IPS-18a (cell line): ENCODE measurements at regions not wholly inside any gene's neighbourhood (a gene's known extent, or its start where the extent isn't known, plus 50 kb on each side); places are given as distances from the start of the nearest gene placed in this dataset.

Experiments
- H3K27ac ChIP-seq: one replicate; pipeline ENCODE4 v1.5.1; 2013; ENCODE audit warnings: low read length
- H3K27me3 ChIP-seq: one replicate; pipeline ENCODE4 v1.6.1; 2013; ENCODE audit warnings: mild to moderate bottlenecking, low read length; ENCODE audit not compliant: control insufficient read depth, insufficient read depth
- H3K36me3 ChIP-seq: one replicate; pipeline ENCODE4 v1.6.1; 2013; ENCODE audit warnings: low read depth, low read length; ENCODE audit not compliant: control insufficient read depth
- H3K4me1 ChIP-seq: one replicate; pipeline ENCODE4 v1.6.1; 2013; ENCODE audit warnings: low read depth, low read length; ENCODE audit not compliant: control insufficient read depth
- H3K4me3 ChIP-seq: one replicate; pipeline ENCODE4 v1.5.1; 2013; ENCODE audit warnings: low read length
- H3K9ac ChIP-seq: one replicate; pipeline ENCODE4 v1.6.1; 2013; ENCODE audit warnings: mild to moderate bottlenecking, low read length, moderate library complexity
- H3K9me3 ChIP-seq: one replicate; pipeline ENCODE4 v1.6.1; 2013; ENCODE audit warnings: low read depth, low read length; ENCODE audit not compliant: control insufficient read depth

DNA sequence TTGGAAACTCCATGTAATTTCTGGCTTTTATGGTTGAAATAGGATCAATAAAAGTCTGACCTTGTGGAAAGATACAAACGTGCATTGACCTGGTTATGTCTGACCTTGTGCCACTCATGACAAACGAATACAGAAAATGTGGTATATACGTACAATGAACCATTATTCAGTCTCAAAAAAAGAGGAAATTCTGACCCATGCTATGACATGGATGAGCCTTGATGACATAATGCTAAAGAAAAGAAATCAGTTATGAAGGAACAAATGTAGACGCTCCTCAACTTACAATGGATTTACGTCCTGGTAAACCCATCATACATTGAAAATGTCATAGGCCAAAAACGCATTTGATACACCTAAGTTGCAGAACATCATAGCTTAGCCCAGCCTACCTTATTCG is 309.7 kb upstream of the SULF2 start:
- H3K4me1 ChIP-seq, result no peaks in the 10 kb centered on the region
- H3K9me3 ChIP-seq, result no peaks in the 10 kb centered on the region
- H3K9ac ChIP-seq, result no peak overlapping the region
- no peaks in the 10 kb centered on the region for H3K36me3 ChIP-seq
- H3K4me3 ChIP-seq, result no peak overlapping the region
- no peaks in the 10 kb centered on the region for H3K27me3 ChIP-seq
- no peak overlapping the region for H3K27ac ChIP-seq

DNA sequence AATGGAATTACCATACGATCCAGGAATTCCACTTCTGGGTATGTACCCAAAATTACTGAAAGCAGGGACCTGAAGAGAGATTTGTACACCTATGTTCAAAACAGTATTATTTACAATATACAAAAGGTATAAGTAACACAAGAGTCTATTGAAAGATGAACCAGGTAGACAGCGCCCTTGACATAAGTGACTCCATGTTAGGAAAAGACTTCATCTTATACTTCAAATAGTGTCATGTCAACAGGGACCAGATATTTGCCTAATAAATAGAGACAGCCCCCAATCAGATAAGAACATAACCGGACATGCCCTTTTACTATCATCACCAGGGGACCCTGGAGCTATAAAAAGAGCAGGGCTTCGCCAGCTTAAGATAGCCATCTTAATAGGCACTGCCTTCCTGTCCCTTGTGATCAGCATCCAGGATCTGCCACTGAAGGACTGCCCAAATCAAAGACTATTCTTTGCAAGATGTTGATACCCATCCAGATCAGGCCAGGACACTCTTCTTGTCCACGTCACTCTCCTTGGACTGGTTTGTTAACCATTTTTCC is 309.0 kb upstream of the SULF2 start:
- Histone ChIP-seq H3K9me3 (no peaks in the 10 kb centered on the region), H3K9ac (no peak overlapping the region), H3K4me3 (no peak overlapping the region), H3K36me3 (no peaks in the 10 kb centered on the region), H3K27me3 (no peaks in the 10 kb centered on the region), H3K27ac (no peak overlapping the region), H3K4me1 (no peaks in the 10 kb centered on the region)

DNA sequence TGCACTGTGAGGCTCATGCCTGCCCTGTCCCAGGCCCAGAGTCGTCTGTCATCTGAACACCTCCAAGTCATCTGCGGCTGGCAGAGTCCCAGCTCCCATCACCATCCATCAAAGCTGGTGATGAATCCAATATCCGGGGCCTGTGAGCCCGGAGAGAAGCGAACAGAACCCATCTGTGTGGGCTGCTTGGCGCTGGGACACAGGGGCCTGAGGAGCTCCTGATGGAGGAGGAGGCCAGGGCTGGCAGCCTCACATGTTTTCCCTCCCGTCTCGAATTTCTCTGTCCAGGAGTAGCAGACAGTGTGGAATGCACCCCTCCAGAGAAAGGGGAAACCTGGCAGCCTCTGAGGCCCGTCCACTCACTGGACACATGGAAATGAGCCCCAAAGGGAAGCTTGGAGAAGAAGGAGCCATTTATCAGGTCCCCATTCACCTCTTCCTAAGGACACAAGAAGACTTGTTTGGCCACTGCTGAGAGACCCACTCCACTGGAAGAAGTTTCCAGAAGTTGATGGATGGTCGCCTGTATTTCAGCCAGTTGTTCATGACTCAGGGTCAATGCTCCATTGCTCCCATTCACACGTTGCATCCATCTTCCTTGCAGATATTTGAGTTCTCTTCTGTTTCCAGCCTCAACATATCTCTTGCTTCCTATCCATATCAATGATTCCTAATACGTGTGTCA is 307.5 kb upstream of the SULF2 start:
- Histone ChIP-seq H3K9ac (no peak overlapping the region), H3K27me3 (no peaks in the 10 kb centered on the region), H3K27ac (no peak overlapping the region), H3K4me1 (no peaks in the 10 kb centered on the region), H3K36me3 (no peaks in the 10 kb centered on the region), H3K9me3 (no peaks in the 10 kb centered on the region), H3K4me3 (no peak overlapping the region)

DNA sequence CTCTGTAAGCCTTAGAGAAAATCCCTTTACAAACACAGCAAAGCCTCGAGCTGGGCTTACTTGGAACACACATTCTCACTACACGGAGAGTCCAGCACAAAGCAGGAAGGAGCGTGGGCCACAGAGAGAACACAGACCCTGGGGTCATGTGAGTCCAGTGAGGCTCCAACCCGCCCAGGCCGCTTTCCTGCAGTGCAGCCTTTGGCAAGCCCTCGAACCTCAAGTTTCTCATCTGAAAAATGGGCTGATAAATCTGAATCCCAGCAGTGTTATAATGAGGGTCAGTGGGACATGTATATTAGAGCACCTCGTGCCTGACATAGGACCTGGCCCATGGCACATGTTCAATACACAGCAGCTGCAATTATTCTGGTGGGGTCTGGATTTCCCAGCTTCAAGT is 305.5 kb upstream of the SULF2 start:
- H3K9ac ChIP-seq, result no peak overlapping the region
- no peaks in the 10 kb centered on the region for H3K27me3 ChIP-seq
- no peak overlapping the region for H3K27ac ChIP-seq
- H3K4me1 ChIP-seq, result no peaks in the 10 kb centered on the region
- no peaks in the 10 kb centered on the region for H3K9me3 ChIP-seq
- no peaks in the 10 kb centered on the region for H3K36me3 ChIP-seq
- no peak overlapping the region for H3K4me3 ChIP-seq

DNA sequence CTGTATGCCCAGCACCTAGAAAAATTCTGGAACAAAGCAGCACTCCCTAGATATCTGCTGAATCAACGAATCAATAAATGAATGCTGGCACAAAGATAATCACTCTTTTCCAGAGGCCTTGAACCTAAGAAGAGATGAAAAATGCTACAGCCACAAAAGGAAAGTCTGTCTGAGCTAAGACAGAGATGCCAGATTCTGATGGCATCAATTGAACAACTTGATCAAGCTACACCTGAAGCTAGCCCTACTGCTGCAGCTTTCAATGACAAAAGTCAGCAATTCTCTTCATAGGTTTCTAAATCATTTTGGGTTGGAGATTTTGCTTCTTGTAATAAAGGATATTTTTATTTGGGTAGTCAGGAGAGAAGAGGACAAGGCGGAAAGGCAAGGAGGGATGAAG is 305.0 kb upstream of the SULF2 start:
- H3K9ac ChIP-seq, result no peak overlapping the region
- H3K9me3 ChIP-seq, result no peaks in the 10 kb centered on the region
- no peaks in the 10 kb centered on the region for H3K27me3 ChIP-seq

DNA sequence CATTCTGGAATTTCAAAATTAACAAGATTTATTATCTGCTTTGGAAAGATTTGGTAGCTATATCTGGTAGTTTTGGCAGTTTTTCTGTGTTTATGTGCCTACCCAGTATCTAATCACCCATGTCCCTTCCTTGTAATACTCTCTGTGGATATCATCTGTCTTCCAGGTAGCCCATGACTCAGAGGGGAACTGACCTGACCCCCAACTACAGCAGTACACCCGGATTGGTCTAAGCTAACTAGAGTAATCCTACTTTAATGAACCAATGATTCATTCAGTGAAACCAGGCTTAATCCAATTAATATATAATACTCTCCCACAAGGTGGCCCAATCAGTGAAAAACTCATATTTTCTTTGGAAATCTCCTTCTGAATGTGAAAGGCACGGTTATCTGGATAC is 295.3 kb upstream of the SULF2 start:
- Histone ChIP-seq H3K9ac (no peak overlapping the region), H3K4me3 (no peak overlapping the region), H3K27me3 (no peaks in the 10 kb centered on the region), H3K9me3 (no peaks in the 10 kb centered on the region), H3K4me1 (no peaks in the 10 kb centered on the region), H3K27ac (no peak overlapping the region), H3K36me3 (no peaks in the 10 kb centered on the region)

More for the DNA sequence above, 305.0 kb upstream of the SULF2 start:
- Histone ChIP-seq H3K36me3 (no peaks in the 10 kb centered on the region), H3K4me1 (no peaks in the 10 kb centered on the region), H3K27ac (no peak overlapping the region), H3K4me3 (no peak overlapping the region)

DNA sequence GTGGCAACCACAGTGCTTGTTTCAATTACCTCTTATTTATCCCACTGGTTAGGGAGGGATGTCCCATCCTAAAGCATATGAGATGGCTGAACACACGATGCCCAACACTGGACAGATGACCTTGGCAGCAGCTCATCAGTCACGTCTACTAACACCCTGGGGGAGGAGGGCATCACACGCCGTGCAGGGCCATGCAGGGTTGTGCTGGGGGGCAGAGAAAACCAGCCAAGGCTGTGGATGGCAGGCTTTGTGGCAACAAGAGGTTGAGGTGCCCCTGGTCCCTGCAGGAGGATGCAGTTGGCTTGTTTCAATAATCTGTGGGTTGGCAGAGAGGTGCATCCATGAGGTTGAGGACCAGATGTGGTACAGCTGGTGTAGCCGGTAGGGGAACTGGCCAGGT is 293.7 kb upstream of the SULF2 start:
- no peak overlapping the region for H3K4me3 ChIP-seq

DNA sequence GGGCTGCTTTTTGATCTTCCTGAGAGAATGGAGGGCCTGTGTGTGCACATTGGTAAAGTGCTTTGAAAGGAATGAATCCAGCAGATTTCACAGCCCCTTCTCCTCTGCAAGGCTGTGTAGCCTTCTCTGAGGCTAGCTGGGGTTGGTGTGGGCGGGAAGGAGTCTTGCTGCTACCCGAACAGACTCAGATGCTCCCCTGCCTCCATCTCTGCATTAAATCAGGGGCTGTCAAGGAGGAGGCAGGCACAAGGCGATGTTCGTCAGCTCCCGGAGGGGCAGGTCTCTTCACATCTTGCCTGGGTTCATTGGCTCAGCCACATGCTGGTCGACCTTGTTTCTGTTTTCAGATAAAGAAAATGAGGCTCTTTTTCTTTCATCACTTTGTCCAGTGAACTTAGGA is 291.5 kb upstream of the SULF2 start:
- Histone ChIP-seq H3K4me3 (no peak overlapping the region), H3K27me3 (no peaks in the 10 kb centered on the region), H3K9me3 (no peaks in the 10 kb centered on the region), H3K27ac (no peak overlapping the region), H3K36me3 (no peaks in the 10 kb centered on the region), H3K9ac (no peak overlapping the region), H3K4me1 (no peaks in the 10 kb centered on the region)

More for the DNA sequence above, 293.7 kb upstream of the SULF2 start:
- no peaks in the 10 kb centered on the region for H3K27me3 ChIP-seq
- H3K9me3 ChIP-seq, result no peaks in the 10 kb centered on the region
- no peak overlapping the region for H3K9ac ChIP-seq
- no peaks in the 10 kb centered on the region for H3K36me3 ChIP-seq
- H3K4me1 ChIP-seq, result no peaks in the 10 kb centered on the region
- H3K27ac ChIP-seq, result no peak overlapping the region

DNA sequence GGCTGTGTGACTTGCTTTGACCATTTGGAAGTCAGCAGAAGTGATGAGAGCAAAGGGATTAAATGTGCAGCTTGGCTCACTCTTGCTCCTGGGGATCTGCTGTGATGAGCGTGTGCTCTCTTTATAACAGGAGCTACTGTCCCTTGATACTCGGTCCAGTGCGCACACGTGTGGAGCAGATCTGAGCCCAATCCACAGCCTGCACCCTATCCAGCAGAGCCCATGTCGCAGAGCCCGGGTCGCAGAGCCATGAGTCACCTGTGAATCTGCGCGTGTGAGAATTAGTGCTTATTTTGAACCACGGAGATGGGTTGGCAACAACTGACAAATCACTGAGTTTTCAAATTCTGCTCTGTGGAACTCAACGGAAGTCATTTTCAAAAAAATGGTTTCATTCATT is 291.0 kb upstream of the SULF2 start:
- Histone ChIP-seq H3K27ac (no peak overlapping the region), H3K9ac (no peak overlapping the region), H3K9me3 (no peaks in the 10 kb centered on the region), H3K4me1 (no peaks in the 10 kb centered on the region), H3K36me3 (no peaks in the 10 kb centered on the region), H3K27me3 (no peaks in the 10 kb centered on the region), H3K4me3 (no peak overlapping the region)

DNA sequence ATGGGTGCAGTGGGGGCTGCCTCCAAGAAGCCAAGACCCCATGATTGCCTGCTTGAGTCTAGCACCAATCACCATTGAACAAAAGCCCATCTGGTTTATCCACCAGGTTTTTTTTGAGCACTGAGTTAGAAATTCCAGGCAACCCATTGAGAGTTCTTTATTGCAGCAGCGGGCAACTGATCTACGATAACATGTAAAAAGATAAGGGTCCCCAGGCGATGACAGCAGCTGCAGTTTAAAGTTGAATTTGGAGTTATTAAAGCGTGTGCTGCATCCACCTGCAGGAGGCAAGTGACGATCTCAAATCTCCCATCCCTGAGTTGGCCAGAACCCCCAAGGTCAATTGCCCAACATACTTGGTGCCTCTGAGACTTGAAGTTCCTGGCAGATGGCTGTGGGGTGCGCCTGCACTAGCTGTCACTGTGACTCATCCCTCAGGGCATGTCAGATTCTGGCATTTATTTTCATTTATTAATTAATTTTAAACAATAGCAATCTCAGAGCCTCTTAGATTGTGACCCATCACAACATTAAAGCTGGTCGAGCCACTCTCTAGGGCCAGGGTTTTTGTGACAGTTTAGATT is 290.4 kb upstream of the SULF2 start:
- Histone ChIP-seq H3K4me1 (no peaks in the 10 kb centered on the region), H3K9ac (no peak overlapping the region), H3K27ac (no peak overlapping the region), H3K27me3 (no peaks in the 10 kb centered on the region), H3K36me3 (no peaks in the 10 kb centered on the region), H3K4me3 (no peak overlapping the region), H3K9me3 (no peaks in the 10 kb centered on the region)

DNA sequence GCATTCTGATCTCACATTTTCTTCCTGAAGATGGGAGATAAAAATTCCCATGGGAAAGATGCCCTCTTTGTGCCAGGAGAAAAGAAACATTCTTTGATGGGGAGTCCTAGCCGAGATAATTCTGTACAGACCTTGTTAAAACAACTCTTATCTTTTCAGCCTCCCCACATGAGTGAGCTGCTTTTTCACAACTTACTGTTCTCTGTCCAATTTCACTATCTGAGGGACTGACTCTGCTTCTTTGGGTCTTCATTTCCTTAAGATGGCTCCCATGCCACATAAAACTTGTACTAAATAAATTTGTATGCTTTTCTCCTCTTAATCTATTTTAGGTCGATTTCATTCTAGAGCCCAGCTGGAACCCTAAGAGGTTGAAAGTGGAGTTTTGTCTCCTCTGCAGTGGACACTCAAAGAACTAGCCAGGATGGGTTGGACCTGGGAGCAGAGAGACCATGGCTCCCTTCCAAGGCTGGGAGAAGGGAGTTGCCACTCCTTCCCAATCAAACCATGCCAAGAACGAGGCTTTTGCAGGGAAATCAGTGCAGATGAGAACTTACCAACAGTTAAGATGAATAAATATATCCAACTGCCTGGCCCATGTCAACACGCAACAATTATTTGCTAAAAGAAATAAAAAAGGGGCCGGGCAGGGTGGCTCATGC is 285.8 kb upstream of the SULF2 start:
- no peaks in the 10 kb centered on the region for H3K36me3 ChIP-seq
- H3K4me3 ChIP-seq, result no peak overlapping the region
- H3K4me1 ChIP-seq, result no peaks in the 10 kb centered on the region
- no peak overlapping the region for H3K27ac ChIP-seq
- no peaks in the 10 kb centered on the region for H3K9me3 ChIP-seq
- H3K9ac ChIP-seq, result no peak overlapping the region
- no peaks in the 10 kb centered on the region for H3K27me3 ChIP-seq
